Activated CD8-positive, alpha-beta memory T cell treated with anti-CD3 and anti-CD28 coated beads, Interleukin-2, amount 50 U/mL, for 1 hour (primary cell): ENCODE measurements at regions not wholly inside any gene's neighbourhood (a gene's known extent, or its start where the extent isn't known, plus 50 kb on each side); places are given as distances from the start of the nearest gene placed in this dataset.

Experiments
- DNase-seq: peaks from one replicate; pipeline ENCODE4 v3.0.0-alpha.2; 2020; ENCODE audit errors: extremely low read depth

- DNase-seq, result no peak
Measured at GRCh38 chr3:177431525-177432176, 234.4 kb upstream of the TBL1XR1 start.

DNA sequence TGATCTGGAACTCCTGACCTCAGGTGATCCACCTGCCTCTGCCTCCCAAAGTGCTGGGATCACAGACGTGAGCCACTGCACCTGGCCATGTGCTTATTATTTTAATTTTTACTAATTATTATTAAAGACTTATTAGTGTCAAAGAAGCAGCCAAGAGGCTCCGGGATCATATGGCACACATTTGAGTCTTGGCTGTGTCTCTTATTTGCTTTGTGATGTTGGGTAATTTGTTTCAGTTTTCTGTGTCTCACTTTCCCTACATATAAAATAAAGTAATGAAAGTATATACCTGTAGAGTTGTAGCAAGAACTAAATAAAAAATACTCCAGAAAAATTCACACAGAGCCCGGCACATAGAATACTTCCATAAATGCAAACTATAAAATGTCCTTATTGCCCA, 238.0 kb upstream of the TBL1XR1 start:
- no peak for DNase-seq

DNA sequence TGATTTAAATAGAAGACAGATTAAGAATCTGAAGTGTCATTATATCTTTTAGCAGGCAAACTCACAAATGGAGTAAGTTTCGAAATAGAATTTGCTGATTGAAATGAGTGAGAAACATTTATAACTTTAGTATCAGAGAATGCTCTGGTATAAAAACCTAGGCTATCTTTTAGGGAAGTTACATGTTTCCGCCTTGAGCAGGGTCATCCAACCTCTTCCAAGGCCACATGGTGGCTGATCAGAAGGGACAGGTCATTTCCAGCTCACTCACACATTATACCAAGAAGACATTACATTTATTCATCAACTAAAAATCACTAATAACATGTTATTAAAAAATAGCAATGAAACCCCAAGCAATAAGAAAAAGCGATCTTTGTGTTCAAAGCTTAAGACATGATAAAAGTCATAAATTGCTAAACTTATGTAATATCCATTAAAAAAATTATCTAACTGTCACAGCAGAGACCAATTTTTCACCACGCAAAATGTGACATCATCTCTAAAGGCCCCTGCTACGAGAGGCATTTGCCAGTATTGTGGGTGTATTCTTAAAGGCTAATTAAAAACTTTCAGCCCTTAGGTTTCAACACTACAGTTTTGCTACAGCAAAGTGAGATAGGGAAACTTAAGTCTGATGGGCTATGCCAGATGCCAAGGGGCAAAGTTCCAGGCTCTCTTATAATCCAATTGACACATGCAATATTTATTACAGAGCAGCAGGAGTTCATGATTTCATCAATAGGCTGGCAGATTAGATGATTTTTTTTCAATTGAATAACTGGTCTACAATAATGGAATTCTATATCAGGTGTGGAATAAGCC, 240.4 kb upstream of the TBL1XR1 start:
- DNase-seq, result no peak

DNA sequence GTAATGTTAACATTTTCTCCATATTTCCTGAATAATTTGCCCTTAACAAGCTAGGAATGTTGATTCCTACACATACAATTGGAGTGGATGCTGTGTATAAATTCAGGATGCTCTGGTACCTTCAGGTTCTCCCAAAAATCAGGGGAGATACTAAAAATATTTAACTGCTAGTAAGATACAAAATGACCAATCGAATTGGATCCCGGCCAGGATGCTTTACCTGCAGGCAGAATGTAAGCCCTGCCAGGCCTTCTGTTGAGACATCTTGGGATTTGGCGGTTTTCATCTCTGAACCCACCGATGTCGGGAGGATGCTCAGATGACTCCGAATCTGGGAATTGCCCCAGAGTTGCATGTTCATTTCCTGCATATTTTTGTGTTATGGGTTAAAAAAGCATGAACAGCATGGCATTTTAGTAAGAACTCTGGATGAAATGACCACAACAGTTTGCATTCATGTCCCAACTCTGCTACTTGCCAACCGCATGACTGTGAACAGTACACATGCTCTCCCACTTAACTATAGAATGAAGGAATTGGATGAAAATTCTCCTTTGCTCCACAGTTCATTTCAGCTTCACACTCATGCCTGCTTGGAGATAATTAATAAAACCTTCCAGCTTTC, 241.4 kb upstream of the TBL1XR1 start:
- DNase-seq, result no peak

- no peak for DNase-seq
Measured at GRCh38 chr3:177439694-177440269, 242.5 kb upstream of the TBL1XR1 start.

- DNase-seq, result no peak
Measured at GRCh38 chr3:177440456-177441104, 243.3 kb upstream of the TBL1XR1 start.

DNA sequence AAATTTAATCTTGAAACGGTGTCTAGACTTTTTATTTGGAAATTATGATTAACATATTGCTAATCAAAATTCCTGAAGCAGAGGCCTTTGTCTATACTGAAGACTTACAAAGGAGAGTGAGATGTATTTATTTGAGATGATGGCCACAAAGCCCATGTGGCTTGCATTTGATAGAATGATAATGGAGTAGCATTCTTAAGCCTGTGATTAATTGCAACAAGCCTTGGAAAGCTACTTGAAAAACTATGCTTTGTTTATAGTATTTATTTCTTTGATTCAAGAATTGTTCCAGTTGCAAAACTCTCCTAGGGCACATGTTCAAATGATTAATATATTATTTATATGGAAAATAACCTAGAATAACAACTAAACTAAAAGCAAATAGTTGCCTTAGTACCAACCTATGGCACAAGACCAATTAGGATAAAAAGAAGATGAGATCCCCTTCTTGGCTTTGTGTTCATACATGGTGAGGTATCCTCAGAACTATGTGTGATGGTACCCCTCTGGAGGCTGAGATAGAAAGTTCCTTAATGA, 244.1 kb upstream of the TBL1XR1 start:
- no peak for DNase-seq

DNA sequence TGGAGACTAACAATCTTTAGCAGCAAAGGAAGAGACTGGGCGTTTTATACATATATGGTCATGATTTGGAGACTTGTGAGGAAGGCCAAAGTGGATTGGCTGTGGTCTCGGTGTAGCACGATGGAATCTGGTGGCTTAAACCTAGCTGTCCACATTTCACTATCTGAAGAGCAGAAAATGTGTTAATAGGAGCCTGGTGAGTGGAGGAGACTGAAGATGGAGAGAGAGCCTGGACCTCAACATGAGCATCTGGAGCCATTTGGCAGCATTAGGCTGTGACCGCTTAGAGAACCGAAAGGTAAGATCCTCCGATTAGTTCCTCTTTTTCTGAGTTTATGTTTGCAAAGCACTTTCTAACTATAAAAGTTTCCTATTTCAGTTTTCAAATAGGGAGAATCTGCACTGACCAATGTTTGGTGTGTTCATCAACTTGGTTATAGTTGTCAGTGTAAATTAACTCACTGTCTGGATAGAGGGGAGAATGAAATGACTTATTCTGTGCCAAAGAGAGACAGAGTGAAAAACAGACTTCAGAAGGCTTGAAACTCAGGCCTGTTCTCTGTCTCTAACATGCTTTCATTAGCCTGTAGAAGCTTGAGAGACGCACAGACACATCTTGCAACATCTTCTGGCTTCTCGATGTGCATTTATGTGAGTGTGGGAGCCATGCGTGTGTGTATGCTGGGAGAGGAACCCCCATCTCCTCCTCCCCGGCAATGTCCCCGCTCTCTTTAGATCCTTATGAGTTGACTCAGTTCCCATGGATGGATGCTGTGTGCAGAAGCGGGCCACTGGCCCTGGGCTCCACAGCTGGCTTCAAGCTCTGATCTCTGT, 244.7 kb upstream of the TBL1XR1 start:
- no peak for DNase-seq

DNA sequence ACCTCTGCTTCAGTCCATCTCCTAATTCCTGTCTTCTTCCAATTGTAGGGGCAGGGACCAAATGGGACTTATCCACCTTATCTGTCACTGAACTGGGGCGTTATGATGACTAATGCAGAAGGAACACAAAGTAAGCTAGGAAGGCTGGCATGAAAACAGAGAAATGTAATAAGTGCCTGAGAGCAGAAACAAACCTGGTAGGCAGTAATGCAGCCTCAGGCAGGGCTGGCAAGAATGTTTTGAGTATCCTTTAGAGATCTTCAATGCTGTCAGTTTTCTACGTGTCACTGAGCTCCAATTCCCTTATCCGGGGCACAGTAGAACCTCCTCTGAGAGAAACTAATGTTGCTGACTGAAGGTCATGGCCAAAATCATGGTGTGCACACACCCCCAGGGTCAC, 246.2 kb upstream of the TBL1XR1 start:
- no peak for DNase-seq

DNA sequence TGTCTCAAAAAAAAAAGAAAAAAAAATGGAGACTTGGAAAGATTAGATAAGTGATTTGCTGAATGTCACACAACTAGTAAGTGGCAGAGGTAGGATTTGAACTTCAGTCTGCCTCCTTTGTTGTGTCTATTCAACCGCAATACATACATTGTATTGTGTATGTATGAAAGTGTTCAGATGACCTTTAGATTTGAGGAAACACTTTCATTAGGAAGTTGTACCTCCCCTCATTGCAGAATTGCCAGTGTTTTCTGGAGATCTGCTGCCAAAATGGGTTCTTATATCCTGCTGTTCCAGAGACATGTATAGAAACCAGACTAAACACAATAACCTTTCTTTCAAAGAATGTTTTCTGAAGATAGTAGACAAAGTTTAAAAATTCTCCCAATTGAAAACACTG, 247.4 kb upstream of the TBL1XR1 start:
- DNase-seq, result no peak

DNA sequence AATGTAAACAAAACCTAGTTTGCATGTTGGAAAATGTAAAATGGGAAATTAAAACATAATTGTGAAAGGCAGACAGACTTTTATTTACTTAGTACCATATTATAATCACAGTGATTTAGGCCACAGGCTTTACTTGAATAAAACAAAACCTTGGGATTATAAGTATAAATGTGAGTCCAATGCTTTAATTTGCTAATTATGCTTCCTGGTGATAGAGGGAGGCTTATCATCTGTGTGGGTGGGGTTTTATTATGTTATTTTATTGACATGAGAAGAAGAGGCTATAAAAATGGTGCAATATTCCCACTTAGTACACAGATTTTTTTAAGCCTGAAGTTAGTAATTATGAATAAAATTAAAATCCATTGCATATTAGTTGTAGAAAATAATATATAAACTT, 248.3 kb upstream of the TBL1XR1 start:
- DNase-seq, result no peak

DNA sequence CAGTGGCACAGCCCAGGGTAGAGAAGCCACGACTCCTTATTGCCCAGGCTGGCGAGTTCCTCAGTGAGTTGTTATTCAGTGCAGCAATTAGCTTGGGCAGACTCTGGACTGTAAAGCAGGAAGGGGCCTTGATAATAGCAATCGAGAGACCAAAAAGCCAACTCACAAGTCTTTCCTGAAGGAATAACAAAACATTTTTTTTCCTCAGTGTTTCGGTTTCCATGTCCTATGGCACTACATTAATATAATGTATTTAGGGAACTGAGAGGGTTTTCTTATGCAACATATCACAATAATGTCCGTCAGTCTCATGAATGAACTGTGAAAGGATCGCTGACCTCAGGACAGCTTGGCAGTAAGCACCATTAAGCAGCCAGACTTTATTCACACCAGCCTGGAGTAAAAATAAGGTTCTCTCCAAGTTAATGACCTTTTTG, 248.9 kb upstream of the TBL1XR1 start:
- no peak for DNase-seq

DNA sequence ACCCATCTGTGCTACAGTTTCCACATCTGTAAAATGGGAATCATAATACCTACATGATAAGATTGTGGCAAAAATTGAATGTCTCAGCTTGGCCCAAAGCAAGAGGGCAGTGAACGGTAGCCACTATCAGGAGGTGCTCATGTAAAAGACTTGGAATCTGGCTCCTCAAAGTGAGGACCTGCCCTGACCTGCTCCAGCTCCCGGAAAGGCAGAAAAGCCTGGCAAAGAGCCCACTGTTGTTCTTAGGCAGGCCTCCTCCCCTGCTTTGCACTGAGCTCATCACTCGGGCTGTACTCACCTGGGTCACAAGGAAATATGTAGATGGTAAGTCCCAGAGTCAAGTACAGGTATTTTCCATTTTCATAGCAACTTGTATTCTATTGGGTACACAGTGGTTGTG, 250.7 kb upstream of the TBL1XR1 start:
- no peak for DNase-seq

GRCh38 chr3:177448987-177449359, 251.7 kb upstream of the TBL1XR1 start:
- no peak for DNase-seq

GRCh38 chr3:177449360-177450006, 252.2 kb upstream of the TBL1XR1 start:
- no peak for DNase-seq

DNA sequence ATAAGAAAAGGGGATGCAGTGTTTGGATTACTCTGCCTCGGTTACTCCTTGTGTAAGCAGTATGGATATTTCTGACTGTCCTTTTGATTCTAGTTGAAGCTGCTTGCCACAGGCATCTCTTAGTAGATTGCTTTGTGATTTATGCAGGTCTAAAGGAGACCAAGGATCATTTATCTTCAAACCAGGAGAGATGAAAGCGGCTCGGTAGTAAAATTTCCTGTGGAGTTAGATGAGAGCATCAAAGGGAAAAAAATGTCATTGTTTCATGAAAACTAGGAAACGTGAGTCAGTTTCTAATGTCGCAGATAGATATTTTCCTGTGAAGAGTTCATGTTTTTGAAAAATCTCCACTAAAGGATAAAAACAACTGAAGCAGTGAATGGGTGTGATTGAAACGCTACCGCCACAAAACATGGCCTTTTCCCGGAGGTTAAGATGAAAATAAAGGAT, 254.0 kb upstream of the TBL1XR1 start:
- no peak for DNase-seq

DNA sequence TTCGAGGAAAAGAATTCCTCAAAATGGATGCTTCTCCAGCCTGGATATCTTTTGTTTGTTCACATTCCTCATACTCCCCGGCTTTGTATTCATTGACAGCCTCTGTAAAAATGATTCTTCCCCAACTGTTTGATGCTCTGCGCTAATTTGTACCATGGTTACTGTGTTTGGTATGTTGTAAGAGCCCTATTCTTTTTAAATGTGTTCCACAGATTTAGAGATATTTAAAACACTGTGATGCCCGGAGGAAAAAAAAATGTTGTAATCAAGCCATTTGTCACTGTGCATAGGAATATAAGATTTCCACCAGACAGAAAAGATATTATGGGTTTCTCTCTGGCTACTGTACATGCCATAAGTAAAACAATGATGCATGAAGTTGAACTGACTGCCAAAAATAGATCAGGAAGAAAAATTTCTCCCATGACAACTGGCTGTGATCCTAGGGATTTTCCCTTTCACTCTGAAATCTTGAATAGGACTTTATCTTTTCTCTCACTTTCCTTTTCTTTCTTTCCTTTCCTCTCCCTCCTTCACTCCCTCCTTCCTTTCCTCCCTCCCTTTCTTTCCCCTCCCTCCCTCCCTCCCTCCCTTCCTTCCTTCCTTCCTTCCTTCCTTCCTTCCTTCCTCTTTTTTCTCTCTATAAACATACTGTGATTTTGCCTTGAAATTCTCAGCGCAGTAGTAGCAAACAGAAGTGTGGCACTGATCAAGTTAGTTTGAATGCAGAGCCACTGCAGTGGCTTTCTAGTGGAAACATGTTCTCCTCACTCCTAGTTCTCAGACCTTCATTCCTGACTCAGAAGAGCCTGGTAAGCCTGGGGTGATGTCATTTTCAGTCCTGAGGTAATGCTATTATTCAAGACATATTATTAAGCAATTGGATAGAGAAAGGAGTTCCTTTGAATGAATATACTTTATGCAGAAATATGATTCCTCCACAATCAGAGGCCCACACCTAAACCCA, 254.9 kb upstream of the TBL1XR1 start:
- no peak for DNase-seq

GRCh38 chr3:177452831-177453450, 255.7 kb upstream of the TBL1XR1 start:
- DNase-seq, result no peak

DNA sequence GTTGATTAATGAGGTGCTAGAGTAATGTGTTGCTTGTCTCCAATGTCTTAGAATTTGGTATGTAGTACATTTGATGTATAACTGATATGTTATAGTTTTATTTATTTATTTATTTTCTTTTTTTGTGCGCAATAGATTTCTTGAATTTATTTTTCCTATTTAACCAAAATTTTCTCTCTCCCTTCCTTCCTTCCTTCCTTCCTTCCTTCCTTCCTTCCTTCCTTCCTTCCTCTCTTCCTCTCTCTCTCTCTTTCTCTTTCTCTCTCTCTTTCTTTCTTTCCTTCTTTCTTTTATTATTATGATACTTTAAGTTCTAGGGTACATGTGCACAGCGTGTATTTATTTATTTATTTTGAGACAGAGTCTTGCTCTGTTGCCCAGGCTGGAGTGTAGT, 256.2 kb upstream of the TBL1XR1 start:
- DNase-seq, result no peak
